ENCODE measurements at regions not wholly inside any gene's neighbourhood (a gene's known extent, or its start where the extent isn't known, plus 50 kb on each side); places are given as distances from the start of the nearest gene placed in this dataset.

GRCh38 chr10:128981251-128981650 is 485.8 kb upstream of the MGMT start:
- Histone ChIP-seq H3K4me2 (ENCODE audit: low read length) (no peak overlapping the region), H3K9me2 (ENCODE audit: insufficient read depth, low read length) (no peaks in the 10 kb centered on the region), H2AFZ (ENCODE audit: low read depth, low read length) (no peak overlapping the region), H3F3A (ENCODE audit: insufficient read depth, low read length, poor library complexity, severe bottlenecking) (no peaks in the 10 kb centered on the region), H3K36me3 (ENCODE audit: insufficient read depth, low read length) (no peaks in the 10 kb centered on the region), H3K79me2 (replicated peaks; ENCODE audit: insufficient read depth, low read length) (no peaks in the 10 kb centered on the region), H3K27ac (ENCODE audit: low read length) (no peak overlapping the region), H4K20me1 (ENCODE audit: insufficient read depth) (no peaks in the 10 kb centered on the region), H3K9me3 (ENCODE audit: low read length) (no peaks in the 10 kb centered on the region), H3K27me3 (ENCODE audit: insufficient read depth, low read depth, low read length) (no peaks in the 10 kb centered on the region), H3K9ac (ENCODE audit: low read length) (no peak overlapping the region), H3K4me3 (ENCODE audit: low read length) (no peak overlapping the region)
- no peak for TF ChIP-seq EZH2 (IDR thresholded peaks at IDR 0.05; ENCODE audit: borderline replicate concordance, insufficient read depth, low read length, poor library complexity, severe bottlenecking)
- no peak for TF ChIP-seq REST (IDR thresholded peaks at IDR 0.05; ENCODE audit: borderline replicate concordance)
- no peak for TF ChIP-seq EP300 (conservative IDR thresholded peaks at IDR 0.05; ENCODE audit: poor library complexity, severe bottlenecking)
- no peak for TF ChIP-seq TAF1 (IDR thresholded peaks at IDR 0.05; ENCODE audit: low read depth)
- TF ChIP-seq RAD21 (conservative IDR thresholded peaks at IDR 0.05), result no peak
- TF ChIP-seq SMC3 (conservative IDR thresholded peaks at IDR 0.05; ENCODE audit: poor library complexity), result no peak
- TF ChIP-seq CTCF (IDR thresholded peaks at IDR 0.05; ENCODE audit: poor library complexity, severe bottlenecking), result no peak
- no peak for TF ChIP-seq MXI1 (conservative IDR thresholded peaks at IDR 0.05; ENCODE audit: poor library complexity, severe bottlenecking)
- no peak for TF ChIP-seq POLR2AphosphoS5 (IDR thresholded peaks at IDR 0.05)

- no peaks in the 10 kb centered on the region for H3K79me2 ChIP-seq (replicated peaks; ENCODE audit: insufficient read depth, low read length)
Measured at GRCh38 chr10:128981881-128982615, 485.0 kb upstream of the MGMT start.

More at GRCh38 chr10:128981881-128982615, 485.0 kb upstream of the MGMT start:
- Histone ChIP-seq H3K4me2 (ENCODE audit: low read length) (no peak overlapping the region), H3K27ac (ENCODE audit: low read length) (no peak overlapping the region), H3K4me3 (ENCODE audit: low read length) (no peak overlapping the region), H3K9me3 (ENCODE audit: low read length) (no peaks in the 10 kb centered on the region), H3F3A (ENCODE audit: insufficient read depth, low read length, poor library complexity, severe bottlenecking) (no peaks in the 10 kb centered on the region), H3K9me2 (ENCODE audit: insufficient read depth, low read length) (no peaks in the 10 kb centered on the region), H2AFZ (ENCODE audit: low read depth, low read length) (no peak overlapping the region), H4K20me1 (ENCODE audit: insufficient read depth) (no peaks in the 10 kb centered on the region), H3K27me3 (ENCODE audit: insufficient read depth, low read depth, low read length) (no peaks in the 10 kb centered on the region), H3K36me3 (ENCODE audit: insufficient read depth, low read length) (no peaks in the 10 kb centered on the region), H3K9ac (ENCODE audit: low read length) (no peak overlapping the region)
- no peak for TF ChIP-seq CTCF (IDR thresholded peaks at IDR 0.05; ENCODE audit: poor library complexity, severe bottlenecking)
- no peak for TF ChIP-seq REST (IDR thresholded peaks at IDR 0.05; ENCODE audit: borderline replicate concordance)
- no peak for TF ChIP-seq SMC3 (conservative IDR thresholded peaks at IDR 0.05; ENCODE audit: poor library complexity)
- no peak for TF ChIP-seq POLR2AphosphoS5 (IDR thresholded peaks at IDR 0.05)
- TF ChIP-seq EZH2 (IDR thresholded peaks at IDR 0.05; ENCODE audit: borderline replicate concordance, insufficient read depth, low read length, poor library complexity, severe bottlenecking), result no peak
- no peak for TF ChIP-seq RAD21 (conservative IDR thresholded peaks at IDR 0.05)
- TF ChIP-seq EP300 (conservative IDR thresholded peaks at IDR 0.05; ENCODE audit: poor library complexity, severe bottlenecking), result no peak
- TF ChIP-seq TAF1 (IDR thresholded peaks at IDR 0.05; ENCODE audit: low read depth), result no peak
- no peak for TF ChIP-seq MXI1 (conservative IDR thresholded peaks at IDR 0.05; ENCODE audit: poor library complexity, severe bottlenecking)
